ENCODE measurements at regions not wholly inside any gene's neighbourhood (a gene's known extent, or its start where the extent isn't known, plus 50 kb on each side); places are given as distances from the start of the nearest gene placed in this dataset.
"Not testable (repeated sequence)": the region's sequence is repeated elsewhere in the genome, so short reads cannot be mapped to it uniquely, and the experiment has no call there.

DNA sequence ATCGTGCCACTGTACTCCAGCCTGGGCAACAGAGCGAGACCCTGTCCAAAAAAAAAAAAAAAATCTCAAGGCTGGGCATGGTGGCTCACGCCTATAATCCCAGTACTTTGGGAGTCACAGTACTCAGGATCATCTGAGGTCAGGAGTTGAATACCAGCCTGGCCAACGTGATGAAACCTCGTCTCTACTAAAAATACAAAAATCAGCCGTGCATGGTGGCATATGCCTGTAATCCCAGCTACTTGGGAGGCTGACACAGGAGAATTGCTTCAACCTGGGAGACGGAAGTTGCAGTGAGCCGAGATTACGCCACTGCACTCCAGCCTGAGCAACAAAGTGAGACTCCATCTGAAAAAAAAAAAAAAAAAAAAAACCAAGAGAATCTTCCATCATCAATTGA is 165.1 kb upstream of the EEA1 start:
- TF ChIP-seq, protein P1, sequence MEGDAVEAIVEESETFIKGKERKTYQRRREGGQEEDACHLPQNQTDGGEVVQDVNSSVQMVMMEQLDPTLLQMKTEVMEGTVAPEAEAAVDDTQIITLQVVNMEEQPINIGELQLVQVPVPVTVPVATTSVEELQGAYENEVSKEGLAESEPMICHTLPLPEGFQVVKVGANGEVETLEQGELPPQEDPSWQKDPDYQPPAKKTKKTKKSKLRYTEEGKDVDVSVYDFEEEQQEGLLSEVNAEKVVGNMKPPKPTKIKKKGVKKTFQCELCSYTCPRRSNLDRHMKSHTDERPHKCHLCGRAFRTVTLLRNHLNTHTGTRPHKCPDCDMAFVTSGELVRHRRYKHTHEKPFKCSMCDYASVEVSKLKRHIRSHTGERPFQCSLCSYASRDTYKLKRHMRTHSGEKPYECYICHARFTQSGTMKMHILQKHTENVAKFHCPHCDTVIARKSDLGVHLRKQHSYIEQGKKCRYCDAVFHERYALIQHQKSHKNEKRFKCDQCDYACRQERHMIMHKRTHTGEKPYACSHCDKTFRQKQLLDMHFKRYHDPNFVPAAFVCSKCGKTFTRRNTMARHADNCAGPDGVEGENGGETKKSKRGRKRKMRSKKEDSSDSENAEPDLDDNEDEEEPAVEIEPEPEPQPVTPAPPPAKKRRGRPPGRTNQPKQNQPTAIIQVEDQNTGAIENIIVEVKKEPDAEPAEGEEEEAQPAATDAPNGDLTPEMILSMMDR (IDR thresholded peaks at IDR 0.05; ENCODE audit: insufficient read depth, low read depth, low read length), result not testable (repeated sequence)
- TF ChIP-seq EZH2 (IDR thresholded peaks at IDR 0.05; ENCODE audit: insufficient read depth, low read length), result not testable (repeated sequence)

All from astrocyte (in vitro differentiated cells and primary cell).